Uterus (tissue), 2 donors: ENCODE measurements at regions not wholly inside any gene's neighbourhood (a gene's known extent, or its start where the extent isn't known, plus 50 kb on each side); places are given as distances from the start of the nearest gene placed in this dataset.

ENCODE experiments used
- POLR2A ChIP-seq, 2 donors: fragments of 450-650 bp; IDR thresholded peaks; one replicate each; pipeline ENCODE4 v1.6.1; 2016; ENCODE audit warnings: antibody characterized with exemption in 2 of 2, mild to moderate bottlenecking in 1 of 2, moderate library complexity in 1 of 2
- TF ChIP-seq, protein P1 (sequence below), 4 experiments: fragments of 200-600 bp in 2 of 4; fragments of 450-650 bp in 2 of 4; sonication (generic) in 2 of 4; IDR thresholded peaks; one replicate each; pipeline ENCODE4 v1.5.1; 2016 to 2019; ENCODE audit warnings: antibody characterized with exemption in 4 of 4, mild to moderate bottlenecking in 2 of 4, moderate library complexity in 1 of 4

DNA sequence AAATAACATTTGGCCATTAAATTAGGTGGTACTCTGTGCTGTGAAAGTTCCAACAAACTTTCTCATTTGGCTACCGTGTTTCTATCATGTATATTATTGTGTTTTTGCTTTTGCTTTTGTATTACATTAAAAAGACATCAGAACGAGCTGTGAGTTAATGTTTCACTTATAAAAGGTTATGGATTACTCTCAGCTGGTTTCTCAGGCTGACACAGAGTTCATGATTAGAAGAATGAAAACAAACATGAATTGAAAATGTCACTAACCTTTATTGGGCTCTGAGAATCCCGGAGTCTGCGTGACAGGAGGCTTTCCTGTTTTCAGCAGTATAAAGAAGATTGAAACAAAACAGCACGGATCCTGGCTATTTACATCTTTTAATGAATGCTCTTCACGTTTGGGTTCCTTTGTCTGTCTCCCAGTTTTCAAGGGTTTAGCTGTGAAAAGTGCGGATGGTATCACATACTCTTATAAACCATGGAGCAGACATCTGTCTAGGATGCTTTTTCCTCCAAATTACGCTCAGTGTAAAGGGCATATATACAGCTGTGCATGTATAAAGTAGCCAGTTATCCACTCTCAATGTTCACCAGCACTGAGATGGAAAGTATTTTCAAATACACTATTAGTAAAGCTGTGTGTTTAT lies 153.6 kb downstream of the PTCSC3 start:
- TF ChIP-seq, protein P1, sequence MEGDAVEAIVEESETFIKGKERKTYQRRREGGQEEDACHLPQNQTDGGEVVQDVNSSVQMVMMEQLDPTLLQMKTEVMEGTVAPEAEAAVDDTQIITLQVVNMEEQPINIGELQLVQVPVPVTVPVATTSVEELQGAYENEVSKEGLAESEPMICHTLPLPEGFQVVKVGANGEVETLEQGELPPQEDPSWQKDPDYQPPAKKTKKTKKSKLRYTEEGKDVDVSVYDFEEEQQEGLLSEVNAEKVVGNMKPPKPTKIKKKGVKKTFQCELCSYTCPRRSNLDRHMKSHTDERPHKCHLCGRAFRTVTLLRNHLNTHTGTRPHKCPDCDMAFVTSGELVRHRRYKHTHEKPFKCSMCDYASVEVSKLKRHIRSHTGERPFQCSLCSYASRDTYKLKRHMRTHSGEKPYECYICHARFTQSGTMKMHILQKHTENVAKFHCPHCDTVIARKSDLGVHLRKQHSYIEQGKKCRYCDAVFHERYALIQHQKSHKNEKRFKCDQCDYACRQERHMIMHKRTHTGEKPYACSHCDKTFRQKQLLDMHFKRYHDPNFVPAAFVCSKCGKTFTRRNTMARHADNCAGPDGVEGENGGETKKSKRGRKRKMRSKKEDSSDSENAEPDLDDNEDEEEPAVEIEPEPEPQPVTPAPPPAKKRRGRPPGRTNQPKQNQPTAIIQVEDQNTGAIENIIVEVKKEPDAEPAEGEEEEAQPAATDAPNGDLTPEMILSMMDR (IDR thresholded peaks at IDR 0.05), result no peak
- no peak for TF ChIP-seq POLR2A (IDR thresholded peaks at IDR 0.05)
